ENCODE measurements at regions not wholly inside any gene's neighbourhood (a gene's known extent, or its start where the extent isn't known, plus 50 kb on each side); places are given as distances from the start of the nearest gene placed in this dataset.

GRCh38 chr7:26038201-26038990 lies 113.6 kb upstream of the NFE2L3 start:
- no peaks in the 10 kb centered on the region for H3K4me1 Mint-ChIP-seq
- H3K4me3 Mint-ChIP-seq = peak overlapping the region in 1 of 4 donors; percentile 39
- peaks cover 9% of the 10 kb centered on the region for H3K27me3 Mint-ChIP-seq
- no peaks in the 10 kb centered on the region for H3K36me3 Mint-ChIP-seq
- H3K27ac Mint-ChIP-seq = no peak overlapping the region
- H3K9me3 Mint-ChIP-seq = peaks cover 0 to 6% (median 2%) of the 10 kb centered on the region in 3 donors

- Mint-ChIP-seq H3K27me3 (peaks cover 13% of the 10 kb centered on the region), H3K27ac (no peak overlapping the region), H3K9me3 (peaks cover 0 to 5% (median 2%) of the 10 kb centered on the region in 3 donors), H3K4me1 (no peaks in the 10 kb centered on the region), H3K36me3 (no peaks in the 10 kb centered on the region), H3K4me3 (no peak overlapping the region)
Observed at GRCh38 chr7:26040085-26040484, 111.9 kb upstream of the NFE2L3 start.

- Mint-ChIP-seq H3K36me3 (no peaks in the 10 kb centered on the region), H3K27me3 (peaks cover 12% of the 10 kb centered on the region), H3K4me3 (no peak overlapping the region), H3K27ac (no peak overlapping the region), H3K9me3 (no peaks in the 10 kb centered on the region), H3K4me1 (no peaks in the 10 kb centered on the region)
Observed at GRCh38 chr7:26042237-26042636, 109.8 kb upstream of the NFE2L3 start.

GRCh38 chr7:26043801-26044200 lies 108.2 kb upstream of the NFE2L3 start:
- Mint-ChIP-seq H3K4me1 (no peaks in the 10 kb centered on the region), H3K27ac (no peak overlapping the region), H3K4me3 (no peak overlapping the region), H3K9me3 (no peaks in the 10 kb centered on the region), H3K36me3 (no peaks in the 10 kb centered on the region), H3K27me3 (peaks cover 7% of the 10 kb centered on the region)

- H3K4me1 Mint-ChIP-seq = no peaks in the 10 kb centered on the region
- peaks cover 1% of the 10 kb centered on the region for H3K36me3 Mint-ChIP-seq
- H3K4me3 Mint-ChIP-seq = no peak overlapping the region
- H3K9me3 Mint-ChIP-seq = no peaks in the 10 kb centered on the region
- H3K27ac Mint-ChIP-seq = no peak overlapping the region
- peaks cover 6% of the 10 kb centered on the region for H3K27me3 Mint-ChIP-seq
Observed at GRCh38 chr7:26044320-26044719, 107.7 kb upstream of the NFE2L3 start.

GRCh38 chr7:26046150-26046549 lies 105.8 kb upstream of the NFE2L3 start:
- Mint-ChIP-seq H3K27ac (no peak overlapping the region), H3K27me3 (peaks cover 6% of the 10 kb centered on the region), H3K9me3 (peaks cover 0 to 3% (median 0%) of the 10 kb centered on the region in 3 donors), H3K4me3 (no peak overlapping the region), H3K36me3 (peaks cover 1% of the 10 kb centered on the region), H3K4me1 (no peaks in the 10 kb centered on the region)

GRCh38 chr7:26046878-26047277 lies 105.1 kb upstream of the NFE2L3 start:
- Mint-ChIP-seq H3K4me1 (no peaks in the 10 kb centered on the region), H3K27ac (no peak overlapping the region), H3K27me3 (peaks cover 8% of the 10 kb centered on the region), H3K36me3 (peaks cover 1% of the 10 kb centered on the region), H3K9me3 (peaks cover 0 to 5% (median 0%) of the 10 kb centered on the region in 3 donors), H3K4me3 (no peak overlapping the region)

- H3K27ac Mint-ChIP-seq = no peak overlapping the region
- no peaks in the 10 kb centered on the region for H3K4me1 Mint-ChIP-seq
- H3K36me3 Mint-ChIP-seq = peaks cover 1% of the 10 kb centered on the region
- H3K9me3 Mint-ChIP-seq = peaks cover 0 to 5% (median 0%) of the 10 kb centered on the region in 3 donors
- peaks cover 10% of the 10 kb centered on the region for H3K27me3 Mint-ChIP-seq
- H3K4me3 Mint-ChIP-seq = no peak overlapping the region
Observed at GRCh38 chr7:26048663-26049062, 103.3 kb upstream of the NFE2L3 start.

- peaks cover 1% of the 10 kb centered on the region for H3K36me3 Mint-ChIP-seq
- H3K4me3 Mint-ChIP-seq = no peak overlapping the region
- H3K4me1 Mint-ChIP-seq = no peaks in the 10 kb centered on the region
- H3K27ac Mint-ChIP-seq = no peak overlapping the region
- H3K27me3 Mint-ChIP-seq = peaks cover 10% of the 10 kb centered on the region
- peaks cover 0 to 5% (median 0%) of the 10 kb centered on the region in 3 donors for H3K9me3 Mint-ChIP-seq
Observed at GRCh38 chr7:26049081-26049480, 102.9 kb upstream of the NFE2L3 start.

GRCh38 chr7:26051021-26051420 lies 101.0 kb upstream of the NFE2L3 start:
- H3K27me3 Mint-ChIP-seq = peaks cover 11% of the 10 kb centered on the region
- H3K36me3 Mint-ChIP-seq = peaks cover 1% of the 10 kb centered on the region
- H3K4me1 Mint-ChIP-seq = no peaks in the 10 kb centered on the region
- no peak overlapping the region for H3K27ac Mint-ChIP-seq
- peaks cover 0 to 5% (median 5%) of the 10 kb centered on the region in 3 donors for H3K9me3 Mint-ChIP-seq
- no peak overlapping the region for H3K4me3 Mint-ChIP-seq

GRCh38 chr7:26052706-26053105 lies 99.3 kb upstream of the NFE2L3 start:
- Mint-ChIP-seq H3K9me3 (peaks cover 0 to 5% (median 5%) of the 10 kb centered on the region in 3 donors), H3K36me3 (peaks cover 1% of the 10 kb centered on the region), H3K27me3 (peaks cover 12% of the 10 kb centered on the region), H3K27ac (no peak overlapping the region), H3K4me3 (no peak overlapping the region), H3K4me1 (no peaks in the 10 kb centered on the region)

- peaks cover 14% of the 10 kb centered on the region for H3K27me3 Mint-ChIP-seq
- peaks cover 0 to 5% (median 5%) of the 10 kb centered on the region in 3 donors for H3K9me3 Mint-ChIP-seq
- H3K4me3 Mint-ChIP-seq = no peak overlapping the region
- no peak overlapping the region for H3K27ac Mint-ChIP-seq
- no peaks in the 10 kb centered on the region for H3K36me3 Mint-ChIP-seq
- no peaks in the 10 kb centered on the region for H3K4me1 Mint-ChIP-seq
Observed at GRCh38 chr7:26054386-26054785, 97.6 kb upstream of the NFE2L3 start.

- Mint-ChIP-seq H3K36me3 (no peaks in the 10 kb centered on the region), H3K9me3 (peaks cover 0 to 5% (median 5%) of the 10 kb centered on the region in 3 donors), H3K4me1 (no peaks in the 10 kb centered on the region), H3K27ac (no peak overlapping the region), H3K27me3 (peaks cover 14% of the 10 kb centered on the region), H3K4me3 (no peak overlapping the region)
Observed at GRCh38 chr7:26055241-26055640, 96.8 kb upstream of the NFE2L3 start.

- H3K9me3 Mint-ChIP-seq = no peaks in the 10 kb centered on the region
- no peak overlapping the region for H3K27ac Mint-ChIP-seq
Observed at GRCh38 chr7:26060733-26061677, 91.0 kb upstream of the NFE2L3 start.

More at GRCh38 chr7:26060733-26061677, 91.0 kb upstream of the NFE2L3 start:
- H3K36me3 Mint-ChIP-seq = no peaks in the 10 kb centered on the region
- peaks cover 0 to 4% (median 3%) of the 10 kb centered on the region in 3 donors for H3K4me1 Mint-ChIP-seq
- no peak overlapping the region for H3K4me3 Mint-ChIP-seq
- H3K27me3 Mint-ChIP-seq = peaks cover 13% of the 10 kb centered on the region
